ENCODE measurements at regions not wholly inside any gene's neighbourhood (a gene's known extent, or its start where the extent isn't known, plus 50 kb on each side); places are given as distances from the start of the nearest gene placed in this dataset.

DNA sequence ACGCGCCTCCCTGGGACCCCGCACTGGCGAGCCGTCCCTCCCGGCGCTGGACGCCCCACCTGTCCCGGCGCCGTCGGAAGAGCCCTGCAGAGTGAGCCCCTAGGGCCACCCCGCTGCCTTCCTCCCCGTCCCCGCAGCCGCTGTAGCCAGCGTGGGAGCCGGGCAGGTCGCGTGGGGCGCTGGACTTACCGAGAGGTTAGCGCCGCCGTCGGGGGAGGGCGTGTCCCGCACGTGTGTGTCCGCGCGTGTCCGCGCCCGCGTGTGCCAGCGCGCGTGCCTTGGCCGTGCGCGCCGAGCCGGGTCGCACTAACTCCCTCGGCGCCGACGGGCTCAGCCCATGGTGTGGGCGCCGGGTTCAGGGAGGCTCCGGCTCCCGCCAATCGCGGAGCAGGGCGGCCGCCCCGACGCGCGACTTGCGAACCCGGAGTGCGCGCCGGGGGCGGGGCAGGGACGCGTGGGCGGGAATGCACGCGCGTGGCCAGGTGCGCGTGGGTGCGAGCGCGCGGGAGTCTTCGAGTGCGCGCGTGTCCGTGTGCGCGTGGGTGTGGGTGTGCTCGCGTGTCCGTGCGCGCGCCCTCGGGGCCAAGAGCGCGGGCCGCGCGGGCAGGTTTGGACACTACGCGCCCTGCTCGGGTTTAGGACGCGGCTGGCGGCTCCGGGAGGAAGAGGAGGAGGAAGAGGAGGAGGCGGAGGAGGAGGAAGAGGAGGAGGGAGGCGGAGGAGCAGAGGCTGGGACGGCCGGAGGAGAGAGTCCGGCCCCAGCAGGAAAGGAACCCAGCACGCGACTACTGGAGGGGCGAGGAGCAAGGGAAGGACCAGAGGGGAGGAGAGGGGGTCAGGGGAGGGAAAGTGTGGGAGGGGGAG lies 145.2 kb upstream of the ETS2 start:
- DNase-seq: no peak

DNA sequence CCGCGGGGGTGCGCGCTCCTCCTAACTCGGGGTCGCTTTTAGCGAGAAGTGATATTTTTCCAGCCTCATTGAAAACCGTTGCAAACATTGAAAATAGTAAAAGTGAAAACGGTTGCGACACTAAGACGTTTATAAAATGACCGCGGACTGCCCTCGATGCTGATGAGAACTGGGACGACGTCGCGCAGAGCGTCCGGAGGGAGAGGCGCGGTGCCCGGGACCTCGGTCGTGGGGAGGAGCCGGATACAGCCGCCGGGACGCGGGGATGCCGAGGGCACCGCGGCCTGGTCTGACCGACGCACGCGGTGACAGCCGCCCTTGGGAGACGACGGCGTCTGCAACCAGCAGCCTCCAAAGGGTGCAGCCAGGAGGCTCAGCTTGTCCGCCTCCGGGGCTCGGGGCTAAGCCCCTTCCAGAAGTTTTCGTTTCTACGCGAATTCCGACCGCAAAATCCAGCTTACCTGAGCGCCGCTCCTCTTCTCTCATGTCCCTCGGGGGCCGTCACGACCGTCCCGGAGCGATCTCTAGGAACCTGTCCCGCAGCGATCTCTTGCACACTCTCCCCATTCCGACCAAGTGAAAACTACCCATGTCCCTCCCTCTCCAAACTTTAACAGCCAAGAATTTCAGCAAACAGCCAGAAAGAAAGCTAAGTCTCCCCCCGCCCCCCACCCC lies 144.4 kb upstream of the ETS2 start:
- no peak for DNase-seq

DNA sequence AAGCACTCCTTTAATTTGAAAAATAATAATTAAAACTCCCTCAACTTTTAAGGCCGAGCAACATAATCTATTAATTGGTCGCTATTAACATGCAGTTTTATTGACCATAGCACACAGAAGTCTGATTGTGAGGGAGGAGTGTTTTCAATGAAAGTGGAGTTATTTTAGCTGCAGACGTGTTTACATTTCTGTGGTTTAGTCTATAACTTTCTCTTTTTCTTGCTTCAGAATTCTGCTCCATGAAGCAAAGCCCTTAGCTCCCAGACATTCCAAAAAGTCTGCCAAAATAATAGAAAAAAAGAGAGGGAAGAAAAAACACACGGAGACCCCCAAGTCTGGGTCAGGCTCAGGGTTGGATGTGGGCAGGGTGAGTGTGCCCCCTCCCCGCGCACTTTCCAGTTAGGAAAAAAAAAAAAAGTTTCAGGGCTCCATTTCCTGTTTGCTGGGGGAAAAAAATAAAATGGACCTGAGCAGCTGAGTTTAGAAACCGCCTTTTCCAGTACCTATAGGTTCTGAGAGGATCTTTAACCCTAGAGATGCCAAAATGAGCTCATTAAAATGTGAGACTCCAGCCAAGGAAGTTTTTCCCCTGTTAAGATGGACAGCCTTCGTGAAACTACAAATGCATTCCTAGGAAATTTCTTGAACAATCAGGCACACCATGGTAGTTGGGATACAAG lies 143.7 kb upstream of the ETS2 start:
- no peak for DNase-seq

DNA sequence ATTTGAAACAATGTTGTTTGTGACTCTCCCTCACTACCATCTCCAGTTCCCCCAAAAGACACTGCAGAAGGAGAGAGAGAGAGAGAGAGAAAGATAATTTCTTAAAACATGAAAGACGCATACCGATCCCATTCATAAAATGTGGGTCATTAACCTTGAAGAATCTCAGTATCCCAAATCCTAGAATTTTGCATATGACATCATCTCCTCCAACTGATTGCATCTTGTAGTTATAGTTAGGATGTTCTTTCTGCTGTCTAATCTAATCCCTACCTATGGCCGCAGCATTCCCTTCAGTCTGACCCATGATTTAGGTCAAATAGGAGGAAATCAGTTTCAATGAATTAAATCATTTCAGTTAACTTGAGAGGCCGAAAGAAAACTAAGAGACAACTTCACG lies 142.4 kb upstream of the ETS2 start:
- no peak for DNase-seq

DNA sequence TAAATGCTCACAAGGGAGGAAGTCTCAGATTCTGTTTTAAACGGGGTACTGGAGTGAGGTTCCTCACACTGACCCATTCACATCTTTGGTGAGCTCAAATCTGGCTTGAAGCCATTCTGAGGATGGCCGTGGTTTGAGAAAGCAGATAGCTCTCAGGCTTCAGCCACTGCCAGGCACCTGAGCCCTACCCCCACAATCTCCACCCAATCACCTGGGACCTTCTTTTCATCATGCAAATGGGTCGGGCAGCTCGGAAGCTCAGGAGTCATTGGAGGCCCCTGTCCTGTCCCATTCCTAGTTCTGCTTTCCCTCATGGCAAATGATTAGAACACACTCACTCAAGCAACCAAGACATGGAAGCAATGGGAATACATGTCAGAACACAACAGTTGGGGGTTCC lies 141.4 kb upstream of the ETS2 start:
- no peak for DNase-seq

DNA sequence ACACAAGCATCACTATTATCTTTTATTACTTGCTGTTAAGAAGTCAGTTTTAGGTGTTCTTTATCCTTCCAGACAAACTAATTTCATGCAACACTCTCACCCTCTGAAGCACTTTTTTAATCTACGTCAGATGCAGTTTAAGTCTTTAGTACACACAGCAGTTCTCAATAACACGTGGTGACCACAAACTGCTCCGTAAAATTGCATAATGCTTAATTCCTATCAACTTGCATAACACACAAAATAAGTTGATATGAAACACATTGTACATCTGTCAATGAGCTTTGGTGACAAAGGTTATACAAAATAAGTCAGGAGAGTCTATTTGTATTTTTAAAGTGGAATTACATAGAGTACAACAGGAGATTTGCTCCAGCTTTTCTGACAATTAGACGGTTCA lies 140.9 kb upstream of the ETS2 start:
- DNase-seq: no peak

DNA sequence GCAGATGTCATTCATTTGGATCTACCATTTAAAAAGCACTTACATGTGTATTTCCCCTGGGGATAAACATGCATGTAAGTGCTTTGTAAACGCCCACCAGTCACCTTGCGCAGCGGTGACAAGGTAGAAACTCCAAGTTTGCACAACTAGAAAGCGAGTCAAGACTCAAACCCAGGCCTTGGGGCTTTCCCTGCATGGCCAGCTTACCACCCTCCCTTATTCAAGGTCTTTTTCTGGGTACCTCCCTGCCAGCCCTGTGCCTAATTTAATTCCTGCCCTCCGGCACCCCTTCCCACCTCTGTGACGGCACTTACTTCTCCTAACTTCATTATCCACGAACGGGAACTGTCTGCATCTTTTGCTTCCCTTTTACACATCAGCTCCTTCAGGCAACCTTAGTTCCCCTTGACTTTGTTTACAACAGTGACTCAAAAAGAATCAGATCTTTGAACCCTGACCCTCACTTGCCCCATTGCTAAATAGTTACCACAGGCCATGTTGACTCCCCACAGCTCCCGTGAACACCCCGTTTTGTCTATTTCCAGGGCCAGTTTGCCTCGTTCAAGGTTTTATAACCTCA lies 138.3 kb upstream of the ETS2 start:
- DNase-seq: no peak

DNA sequence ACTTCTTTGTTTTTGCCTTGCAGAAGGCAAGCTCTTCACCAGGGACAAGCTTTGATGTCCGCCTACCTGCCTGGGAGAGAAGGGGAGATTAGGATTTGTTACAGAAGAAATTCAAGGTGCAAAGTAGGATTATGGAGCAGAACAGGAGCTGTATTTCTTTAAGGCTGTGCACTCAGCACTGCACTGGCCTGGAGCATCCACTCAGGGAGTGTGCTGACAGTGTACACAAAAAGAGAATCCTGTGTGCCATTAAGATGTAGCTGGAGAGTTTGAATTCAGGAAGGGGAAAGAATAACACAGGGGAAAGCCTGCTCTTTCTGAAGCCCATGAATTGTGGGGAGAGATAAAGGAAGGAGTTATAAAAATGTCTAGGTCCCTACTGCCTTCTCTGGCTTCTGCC lies 137.7 kb upstream of the ETS2 start:
- DNase-seq: no peak

DNA sequence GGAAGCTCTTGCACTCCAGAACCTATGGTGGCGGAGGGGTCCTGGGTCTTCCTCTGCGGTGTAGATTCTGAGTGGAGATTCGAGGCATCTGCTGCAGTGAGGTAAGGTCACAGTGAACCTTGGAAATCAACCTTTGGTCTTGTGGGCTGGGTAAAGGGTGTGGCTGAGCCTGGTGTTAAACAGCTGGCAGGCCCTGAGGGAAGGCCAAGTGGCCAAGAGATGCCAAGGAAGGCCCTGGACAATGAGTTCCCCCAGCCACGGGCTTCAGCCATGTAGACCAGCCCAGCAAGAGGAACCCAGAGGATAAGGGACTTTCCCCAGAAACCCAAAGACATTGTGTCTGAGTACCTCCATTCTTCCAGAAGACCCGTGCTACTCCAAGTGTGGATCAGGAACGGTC lies 137.2 kb upstream of the ETS2 start:
- no peak for DNase-seq

DNA sequence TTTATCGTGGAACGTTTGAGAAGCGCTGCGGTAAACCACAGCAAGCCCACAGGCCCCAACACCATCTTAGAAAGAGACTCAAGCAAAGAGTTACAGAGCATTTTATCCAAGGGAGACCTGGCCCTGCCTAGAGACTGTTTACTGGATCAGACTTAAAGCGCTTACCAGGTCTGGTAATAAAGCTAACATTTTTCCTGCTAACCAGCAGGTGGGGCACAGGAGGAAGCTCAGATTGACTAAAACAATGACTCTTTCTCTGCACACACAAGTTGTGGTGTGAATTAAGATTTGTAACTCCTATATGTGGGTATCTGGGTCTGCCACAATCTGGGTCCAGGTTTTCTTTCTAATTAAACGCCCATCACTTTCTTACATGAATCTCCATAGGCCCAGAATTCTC lies 136.5 kb upstream of the ETS2 start:
- peak; percentile 49 for DNase-seq

DNA sequence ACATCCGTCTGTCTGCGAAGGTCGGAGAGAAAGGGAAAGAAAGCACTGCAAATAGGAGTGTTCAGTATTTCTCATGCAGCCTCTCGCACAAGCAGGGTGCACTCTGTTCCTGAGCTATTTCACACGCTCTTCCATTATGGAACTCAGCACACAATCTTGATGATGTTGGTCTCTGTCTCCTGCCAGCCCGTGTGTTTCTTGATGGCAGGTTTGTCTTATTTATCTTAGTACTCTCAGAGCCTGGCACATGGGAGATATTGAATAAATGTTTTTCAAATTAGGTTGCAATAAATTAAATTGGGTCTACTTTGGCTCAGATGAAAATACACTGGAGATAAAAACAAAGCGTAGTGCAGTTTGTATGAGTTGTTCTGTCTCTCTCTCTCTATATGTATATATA lies 134.9 kb upstream of the ETS2 start:
- DNase-seq: no peak

DNA sequence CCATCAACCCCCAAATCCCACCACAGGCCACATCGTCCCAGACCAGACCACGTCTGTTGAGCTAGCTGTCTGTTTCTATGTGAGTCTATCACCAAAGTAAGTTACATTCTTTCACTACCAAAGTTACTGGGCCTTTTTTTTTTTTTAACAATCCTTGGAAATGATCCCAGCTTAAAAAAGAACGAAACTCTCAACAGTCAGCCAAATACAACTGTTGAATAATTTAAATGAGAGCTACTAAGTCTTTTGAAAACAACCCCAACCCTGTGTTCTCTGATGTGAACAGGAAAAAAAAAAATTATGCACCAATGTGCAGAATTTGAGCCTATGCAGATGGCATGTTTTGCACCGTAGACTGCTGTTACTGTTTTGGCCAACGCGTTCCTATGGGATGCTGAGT lies 134.0 kb upstream of the ETS2 start:
- no peak for DNase-seq

DNA sequence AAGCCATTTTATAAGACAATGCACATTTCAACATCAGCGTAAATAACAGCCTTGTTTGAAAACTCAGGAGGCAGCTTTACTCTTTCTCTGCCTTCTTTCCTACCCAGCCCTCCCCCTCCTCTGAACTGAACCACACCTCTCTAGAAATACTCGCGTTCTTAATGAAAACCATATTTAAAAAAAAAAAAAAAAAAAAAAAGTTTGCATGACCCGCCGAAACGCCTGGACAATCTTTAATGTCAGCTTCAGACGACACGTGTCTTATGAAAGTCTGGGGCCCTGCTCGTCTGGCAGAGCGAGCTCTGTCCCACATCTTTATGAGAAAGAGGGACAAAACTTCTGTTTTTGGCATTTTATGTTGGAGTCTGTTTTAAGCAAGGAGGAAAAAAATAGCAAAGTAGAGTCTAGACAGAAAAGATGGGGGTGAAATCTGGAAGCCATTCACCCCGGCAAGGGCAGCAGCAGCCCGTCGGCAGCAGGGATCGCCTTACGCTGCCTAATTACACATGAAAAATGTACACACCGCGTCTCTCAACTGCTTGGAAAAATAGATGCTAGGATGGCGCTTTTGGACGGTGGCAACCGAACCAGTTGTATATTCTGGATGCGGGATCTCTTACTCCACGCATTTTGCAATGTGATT lies 130.4 kb upstream of the ETS2 start:
- peak; percentile 57 for DNase-seq

DNA sequence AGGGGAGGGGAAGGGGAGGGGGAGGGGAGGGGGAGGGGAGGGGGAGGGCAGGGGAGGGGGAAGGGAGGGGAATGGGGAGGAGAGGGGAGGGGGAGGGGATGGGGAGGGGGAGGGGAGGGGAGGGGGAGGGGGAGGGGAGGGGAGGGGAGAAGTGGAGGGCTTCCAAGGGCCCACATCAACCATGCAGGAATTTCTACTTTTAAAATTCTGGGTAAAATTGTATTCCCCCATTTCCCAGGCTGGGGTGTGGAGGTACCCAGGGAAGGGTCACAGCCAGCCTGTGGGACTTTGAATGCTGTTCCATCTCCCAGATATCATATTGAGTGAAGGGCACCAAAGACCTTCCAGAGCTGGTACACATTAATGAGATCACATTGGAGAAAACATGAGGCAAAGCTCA lies 126.9 kb upstream of the ETS2 start:
- DNase-seq: no peak

DNA sequence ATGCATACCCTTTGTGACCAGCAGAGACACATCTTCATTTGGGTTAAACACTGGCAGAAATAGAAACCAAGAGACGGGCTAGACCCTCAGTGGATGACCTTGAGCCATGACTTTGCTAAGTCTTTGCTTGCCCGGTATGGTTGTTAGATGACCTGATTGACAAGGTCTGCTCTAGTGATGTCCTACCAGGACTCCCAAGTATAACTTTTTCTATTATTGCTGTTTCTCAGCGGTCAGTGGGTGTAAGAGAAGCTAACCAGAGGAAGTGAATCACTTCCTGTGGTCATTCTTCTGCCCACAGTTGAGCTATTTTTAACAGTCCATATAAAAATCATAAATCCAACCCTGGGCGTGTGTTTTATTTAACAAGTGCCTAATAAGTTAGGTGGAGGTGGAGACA lies 126.2 kb upstream of the ETS2 start:
- no peak for DNase-seq

DNA sequence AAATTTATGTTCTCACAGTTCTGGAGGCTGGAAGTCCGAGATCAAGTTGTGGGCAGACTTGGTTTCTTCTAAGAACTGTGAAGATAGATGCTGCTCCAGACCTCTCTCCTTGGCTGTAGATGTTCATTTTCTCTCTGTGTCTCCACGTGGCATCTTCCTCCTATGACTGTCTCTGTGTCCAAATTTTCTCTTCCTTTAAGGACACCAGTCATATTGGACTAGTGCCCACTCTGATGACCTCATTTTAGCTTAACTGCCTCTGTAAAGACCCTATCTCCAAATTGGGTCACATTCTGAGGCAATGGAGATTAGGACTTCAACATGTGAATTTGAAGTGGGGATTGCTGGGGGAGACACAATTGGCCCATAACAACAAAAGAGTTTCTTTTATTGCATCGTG lies 125.3 kb upstream of the ETS2 start:
- DNase-seq: no peak

DNA sequence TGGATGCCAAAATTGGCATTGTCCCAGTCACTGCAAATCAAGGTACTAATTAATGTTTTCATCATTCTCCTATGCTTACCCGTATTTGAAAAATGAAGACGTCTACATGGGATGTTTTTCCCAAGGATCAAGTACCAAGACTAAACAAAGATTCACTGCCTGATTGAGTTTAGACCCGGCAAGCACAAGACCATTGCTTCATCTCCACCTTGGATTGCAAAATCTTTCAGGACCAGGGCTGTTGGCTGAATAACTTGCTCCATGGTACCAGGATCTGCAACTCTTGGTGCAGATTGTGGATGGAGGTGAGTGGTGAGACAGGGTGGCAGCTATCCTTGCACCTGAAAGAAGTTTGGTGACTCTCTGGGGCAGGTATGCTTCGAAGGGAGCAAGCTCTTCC lies 122.5 kb upstream of the ETS2 start:
- no peak for DNase-seq

DNA sequence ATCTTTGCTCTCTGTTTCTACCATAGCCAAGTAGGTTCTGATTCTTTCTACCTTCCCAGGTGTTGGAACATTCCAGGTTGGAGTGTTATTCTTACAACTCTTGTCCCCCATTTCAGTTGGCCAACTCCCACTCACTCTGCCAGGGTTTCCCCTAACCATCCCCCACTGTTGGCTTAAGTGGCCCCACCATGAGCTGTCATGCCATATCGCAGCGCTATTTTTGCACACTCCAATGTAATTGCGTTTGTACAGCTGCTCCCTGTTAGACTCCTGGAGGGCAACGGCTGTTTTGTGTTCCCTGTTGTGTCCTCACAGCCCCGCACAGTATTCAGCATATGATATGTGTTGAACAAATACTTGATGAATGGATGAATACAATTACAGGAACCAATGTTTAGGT lies 117.7 kb upstream of the ETS2 start:
- DNase-seq: peak; percentile 91

DNA sequence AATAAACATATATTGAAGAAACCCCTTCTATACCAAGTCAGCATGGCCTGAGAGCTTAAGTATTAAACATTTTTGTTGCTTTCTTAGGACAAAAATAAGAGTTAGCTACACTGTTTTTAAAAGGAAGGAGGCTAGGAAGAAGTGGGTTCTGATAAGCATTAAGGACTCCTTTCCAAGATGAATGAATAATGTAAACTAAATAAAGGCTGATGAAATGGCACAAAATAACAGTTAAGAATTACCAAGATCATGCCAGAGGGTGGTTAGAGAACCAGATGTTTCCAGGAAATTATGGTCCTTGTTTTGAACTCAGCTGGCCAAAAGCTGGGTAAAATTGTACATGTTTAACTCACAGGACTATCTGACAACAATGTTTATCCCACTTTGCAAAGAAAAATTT lies 114.1 kb upstream of the ETS2 start:
- DNase-seq: no peak

DNA sequence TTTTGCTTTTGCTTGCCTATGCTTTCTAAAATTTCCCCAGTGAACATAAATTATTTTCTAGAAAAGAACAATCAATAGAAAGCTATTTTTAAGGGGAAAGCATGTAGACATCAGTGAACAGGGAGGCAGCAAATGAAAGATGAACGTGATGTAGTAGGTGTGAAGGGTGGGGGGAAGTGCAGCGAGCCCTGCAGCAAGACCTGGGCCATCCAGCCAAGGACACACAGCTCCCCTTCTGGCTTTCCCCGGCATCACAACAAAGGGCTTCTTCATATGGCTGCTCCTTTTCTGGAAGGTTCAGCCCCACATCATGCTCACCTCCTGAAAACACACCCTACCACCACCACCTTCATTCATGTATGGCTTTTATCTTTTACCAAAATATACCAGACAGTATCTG lies 109.2 kb upstream of the ETS2 start:
- no peak for DNase-seq

DNA sequence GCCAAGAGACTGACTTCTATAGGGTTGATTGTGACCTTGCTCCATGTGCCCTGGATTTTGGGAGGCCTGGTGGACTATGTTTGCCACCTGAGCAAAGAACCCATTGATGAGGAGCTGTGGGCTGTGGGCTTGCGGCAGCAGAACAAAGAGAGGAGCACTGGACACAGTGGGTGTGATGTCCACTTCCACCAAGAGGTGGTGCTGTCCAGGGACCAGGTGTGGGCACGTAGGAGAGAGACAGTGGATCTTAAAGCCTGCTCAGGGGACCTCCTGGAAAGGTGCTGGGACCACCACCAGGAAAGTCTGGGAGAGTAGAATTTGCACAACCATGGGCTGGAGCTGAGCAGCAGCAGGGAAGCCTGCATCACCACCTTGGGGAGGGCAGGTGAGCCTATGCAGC lies 106.7 kb upstream of the ETS2 start:
- DNase-seq: no peak

DNA sequence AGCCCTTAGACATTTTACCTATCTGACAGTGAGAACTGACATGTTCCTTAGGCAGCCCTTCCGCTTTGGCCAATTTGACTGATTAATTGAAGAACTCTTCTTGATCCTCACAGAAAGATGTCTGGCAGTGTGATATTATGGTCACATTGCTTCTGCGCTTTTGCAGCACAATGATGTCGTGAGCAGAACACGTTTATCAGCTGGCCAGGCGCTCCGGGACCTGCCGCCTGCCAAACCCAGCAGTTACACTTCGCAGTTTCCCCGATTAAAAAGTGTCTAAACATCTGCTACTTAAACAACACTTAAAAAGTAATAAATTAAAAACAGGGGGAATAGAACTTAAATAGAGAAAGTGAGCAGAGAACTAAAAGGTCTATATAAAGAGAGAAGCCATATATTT lies 103.5 kb upstream of the ETS2 start:
- peak; percentile 38 for DNase-seq

DNA sequence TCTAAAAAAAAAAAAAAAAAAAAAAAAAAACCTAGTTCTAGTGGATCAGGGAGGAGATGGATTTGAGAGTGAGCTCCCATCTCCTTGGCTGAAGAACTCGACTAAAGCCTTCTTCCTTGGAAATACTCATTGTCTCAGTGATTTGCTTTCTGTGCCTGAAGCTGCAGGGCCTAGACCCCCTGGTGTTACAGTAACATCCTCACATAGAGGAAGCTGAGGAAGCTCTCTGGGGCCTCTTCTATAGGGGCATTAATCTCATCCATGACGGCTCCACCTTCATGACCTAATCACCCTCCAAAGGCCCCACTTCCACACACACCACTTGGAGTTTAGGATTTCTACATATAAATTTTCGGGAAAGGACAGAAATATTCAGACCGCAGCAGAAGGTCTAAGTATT lies 95.9 kb upstream of the ETS2 start:
- DNase-seq: no peak

Measured in NCI-H510A treated with DMSO at 0.1 percent for 48 hours (cell line).